IPS-15b (cell line): ENCODE measurements at regions not wholly inside any gene's neighbourhood (a gene's known extent, or its start where the extent isn't known, plus 50 kb on each side); places are given as distances from the start of the nearest gene placed in this dataset.

Experiments used
- H3K27me3 ChIP-seq: one replicate; pipeline ENCODE4 v1.6.1; 2013; ENCODE audit warnings: low read length; ENCODE audit not compliant: control insufficient read depth, insufficient read depth
- H3K36me3 ChIP-seq: one replicate; pipeline ENCODE4 v1.6.1; 2013; ENCODE audit warnings: low read length; ENCODE audit not compliant: control insufficient read depth, insufficient read depth
- H3K4me1 ChIP-seq: one replicate; pipeline ENCODE4 v1.6.1; 2013; ENCODE audit warnings: mild to moderate bottlenecking, low read length; ENCODE audit not compliant: control insufficient read depth, insufficient read depth
- H3K4me3 ChIP-seq: one replicate; pipeline ENCODE4 v1.5.1; 2013; ENCODE audit warnings: low read depth, low read length
- H3K9ac ChIP-seq: one replicate; pipeline ENCODE4 v1.6.1; 2013; ENCODE audit warnings: low read depth, mild to moderate bottlenecking, low read length
- H3K9me3 ChIP-seq: one replicate; pipeline ENCODE4 v1.6.1; 2013; ENCODE audit warnings: mild to moderate bottlenecking, low read length; ENCODE audit not compliant: control insufficient read depth, insufficient read depth

DNA sequence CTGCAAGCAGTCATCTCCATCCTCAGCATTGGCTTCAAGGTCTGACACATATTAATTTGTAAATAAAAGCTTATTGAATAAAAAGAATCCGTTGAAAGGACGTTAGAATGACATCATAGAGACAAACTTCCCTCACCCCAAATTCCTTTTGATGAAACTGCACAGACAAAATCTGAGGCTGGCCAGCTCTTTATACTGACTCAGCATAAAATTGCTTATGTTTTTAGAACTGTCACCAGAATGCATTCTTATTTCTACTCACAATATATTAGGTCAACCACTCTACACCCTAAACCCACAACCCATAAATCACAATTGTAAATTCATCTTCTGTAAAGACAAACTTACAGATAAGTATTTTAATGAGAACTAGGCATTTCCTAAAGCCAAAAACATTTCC, 359.2 kb upstream of the TEX13C start:
- no peaks in the 10 kb centered on the region for H3K9me3 ChIP-seq
- no peaks in the 10 kb centered on the region for H3K27me3 ChIP-seq
- no peak overlapping the region for H3K4me3 ChIP-seq
- no peaks in the 10 kb centered on the region for H3K36me3 ChIP-seq
- no peak overlapping the region for H3K9ac ChIP-seq
- no peaks in the 10 kb centered on the region for H3K4me1 ChIP-seq

DNA sequence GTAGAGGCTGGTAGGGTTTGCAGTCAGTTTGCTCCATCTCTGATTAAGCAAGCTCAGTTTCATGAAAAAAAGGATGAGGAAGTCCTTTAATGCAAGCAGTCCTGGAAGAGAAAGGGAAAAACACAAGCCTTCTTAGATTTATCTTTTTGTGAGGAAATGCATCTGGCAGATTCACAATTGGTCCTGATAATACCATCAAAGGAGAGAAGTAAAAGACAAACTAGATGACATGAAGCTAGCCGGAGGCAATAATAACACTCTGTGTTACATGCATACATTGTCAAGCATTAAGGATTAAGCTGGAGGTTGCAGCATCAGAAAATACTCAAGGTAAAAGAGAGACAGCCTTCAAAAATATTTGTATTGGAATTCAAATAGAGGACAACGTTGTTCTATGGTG, 356.0 kb upstream of the TEX13C start, which contains the start of gene TENM1:
Gene TENM1 (minus strand): TSS at position 101 of the 400 bp plus-strand sequence.
- Histone ChIP-seq H3K4me3 (no peak within 1 kb of the TSS), H3K4me1 (no peaks in the 10 kb centered on the region), H3K27me3 (no peaks in the 10 kb centered on the region), H3K9me3 (no peaks in the 10 kb centered on the region), H3K36me3 (no peaks in the 10 kb centered on the region), H3K9ac (no peak within 1 kb of the TSS)

DNA sequence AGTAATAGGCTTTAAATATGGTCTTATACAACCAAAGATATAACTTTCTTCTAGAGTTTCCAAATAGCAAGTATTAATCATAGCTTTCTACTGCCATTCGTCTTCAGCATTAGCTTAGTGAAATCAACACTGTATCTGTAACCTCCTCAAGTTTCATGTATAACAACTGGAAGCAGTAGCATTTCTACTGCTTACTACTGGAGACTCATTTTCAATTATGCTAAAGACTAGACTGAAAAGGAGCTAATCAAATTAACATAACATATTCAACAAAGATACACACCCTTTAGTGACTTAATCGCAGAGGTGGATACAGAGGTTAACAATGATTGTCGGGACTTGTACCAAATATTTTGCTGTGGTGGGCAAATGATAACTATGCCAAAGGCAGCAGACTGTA, 344.2 kb upstream of the TEX13C start:
- no peaks in the 10 kb centered on the region for H3K27me3 ChIP-seq
- no peak overlapping the region for H3K9ac ChIP-seq
- H3K9me3 ChIP-seq, result no peaks in the 10 kb centered on the region
- H3K36me3 ChIP-seq, result no peaks in the 10 kb centered on the region
- no peak overlapping the region for H3K4me3 ChIP-seq
- H3K4me1 ChIP-seq, result no peaks in the 10 kb centered on the region

DNA sequence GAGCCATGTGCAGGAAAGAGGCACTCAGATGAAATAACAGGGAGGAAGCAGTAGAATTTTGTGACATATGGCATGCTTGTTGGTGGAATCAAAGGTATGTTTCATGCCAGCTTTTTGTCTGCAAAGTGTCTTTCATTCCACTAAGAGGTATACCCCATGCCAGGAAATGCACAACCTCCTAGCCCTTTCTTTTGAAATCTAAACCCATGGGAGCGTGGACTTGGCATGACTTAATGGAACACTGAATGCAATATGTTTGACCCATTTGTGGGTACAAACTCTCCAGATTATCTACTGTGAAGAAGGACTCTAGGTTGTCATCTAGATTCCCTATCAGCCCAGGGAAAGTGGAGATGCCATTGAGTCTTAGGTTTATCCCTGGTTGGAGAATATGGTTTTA, 338.3 kb upstream of the TEX13C start:
- H3K4me3 ChIP-seq, result no peak overlapping the region
- H3K36me3 ChIP-seq, result no peaks in the 10 kb centered on the region
- no peak overlapping the region for H3K9ac ChIP-seq
- H3K4me1 ChIP-seq, result no peaks in the 10 kb centered on the region
- no peaks in the 10 kb centered on the region for H3K27me3 ChIP-seq
- no peaks in the 10 kb centered on the region for H3K9me3 ChIP-seq

DNA sequence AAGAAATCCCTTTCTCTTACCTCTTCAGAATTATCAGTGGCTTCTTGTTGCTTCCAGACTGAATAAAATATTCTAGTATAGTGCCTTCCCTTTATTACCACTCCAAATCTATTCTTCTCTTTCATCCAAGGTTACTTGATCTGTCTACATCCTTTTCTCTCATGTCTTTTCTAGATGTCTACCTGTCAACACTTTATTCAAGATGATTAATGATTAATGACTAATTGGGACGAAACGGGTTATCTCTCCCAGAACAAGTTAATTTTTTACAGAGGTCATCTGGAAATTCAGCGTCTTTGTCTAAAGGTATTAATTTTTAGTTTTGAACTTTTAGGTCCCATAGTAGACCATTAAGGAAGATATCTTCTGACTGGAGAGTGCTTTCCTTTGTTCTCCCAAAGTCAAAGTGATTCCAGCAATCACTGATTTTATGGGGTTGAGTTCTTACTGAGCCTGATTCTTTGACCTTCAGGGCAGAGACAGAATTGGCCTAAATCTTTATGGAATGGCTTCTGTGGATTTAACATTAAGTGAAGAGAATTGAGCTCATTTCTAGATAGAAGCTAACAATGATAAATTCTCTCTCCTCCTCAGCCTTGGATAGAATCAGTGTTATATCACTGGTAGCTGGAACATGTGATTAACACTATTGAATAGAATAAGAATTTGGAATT, 335.4 kb upstream of the TEX13C start:
- H3K9me3 ChIP-seq, result no peaks in the 10 kb centered on the region
- H3K27me3 ChIP-seq, result no peaks in the 10 kb centered on the region
- no peaks in the 10 kb centered on the region for H3K36me3 ChIP-seq
- no peak overlapping the region for H3K9ac ChIP-seq
- no peaks in the 10 kb centered on the region for H3K4me1 ChIP-seq
- no peak overlapping the region for H3K4me3 ChIP-seq

DNA sequence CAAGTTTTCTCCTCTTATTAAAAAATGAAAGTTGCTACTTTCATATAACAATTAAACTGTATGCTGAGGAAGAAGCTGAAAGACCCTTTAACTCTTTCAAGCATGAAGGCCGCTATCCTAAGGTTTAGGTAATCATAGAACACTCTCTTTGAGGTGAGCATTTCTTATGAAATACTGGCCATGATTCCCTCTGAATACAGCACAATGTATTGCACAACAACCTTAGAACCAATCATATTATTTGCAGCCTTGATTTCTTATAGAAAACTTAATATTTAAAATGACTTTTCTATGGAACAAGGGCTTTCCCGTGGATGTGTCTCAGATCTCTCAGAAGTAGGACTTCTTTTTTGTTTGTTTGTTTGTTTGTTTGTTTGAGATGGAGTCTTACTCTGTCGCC, 333.4 kb upstream of the TEX13C start:
- H3K9ac ChIP-seq, result no peak overlapping the region
- H3K4me3 ChIP-seq, result no peak overlapping the region
- H3K27me3 ChIP-seq, result no peaks in the 10 kb centered on the region
- H3K36me3 ChIP-seq, result no peaks in the 10 kb centered on the region
- H3K9me3 ChIP-seq, result no peaks in the 10 kb centered on the region
- H3K4me1 ChIP-seq, result no peaks in the 10 kb centered on the region

DNA sequence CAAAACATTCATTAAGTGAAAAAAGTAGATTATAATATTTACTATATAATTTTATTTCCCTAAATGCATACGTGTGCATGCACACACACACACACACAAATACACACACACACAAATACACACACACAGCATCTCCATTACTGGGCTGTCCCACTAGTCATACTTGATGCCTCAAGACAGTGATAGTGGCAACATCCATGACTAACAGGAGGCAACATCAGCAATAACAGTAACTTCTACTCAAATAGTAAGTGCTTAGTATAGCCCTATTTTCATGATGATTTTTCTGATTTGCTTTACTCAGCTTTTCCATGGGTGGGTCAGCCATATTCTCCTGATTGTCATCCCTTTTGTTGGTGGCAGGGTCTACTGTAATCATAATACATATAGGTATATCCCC, 325.9 kb upstream of the TEX13C start:
- H3K4me3 ChIP-seq, result no peak overlapping the region
- H3K4me1 ChIP-seq, result no peaks in the 10 kb centered on the region
- H3K27me3 ChIP-seq, result no peaks in the 10 kb centered on the region
- no peaks in the 10 kb centered on the region for H3K36me3 ChIP-seq
- H3K9ac ChIP-seq, result no peak overlapping the region
- no peaks in the 10 kb centered on the region for H3K9me3 ChIP-seq

DNA sequence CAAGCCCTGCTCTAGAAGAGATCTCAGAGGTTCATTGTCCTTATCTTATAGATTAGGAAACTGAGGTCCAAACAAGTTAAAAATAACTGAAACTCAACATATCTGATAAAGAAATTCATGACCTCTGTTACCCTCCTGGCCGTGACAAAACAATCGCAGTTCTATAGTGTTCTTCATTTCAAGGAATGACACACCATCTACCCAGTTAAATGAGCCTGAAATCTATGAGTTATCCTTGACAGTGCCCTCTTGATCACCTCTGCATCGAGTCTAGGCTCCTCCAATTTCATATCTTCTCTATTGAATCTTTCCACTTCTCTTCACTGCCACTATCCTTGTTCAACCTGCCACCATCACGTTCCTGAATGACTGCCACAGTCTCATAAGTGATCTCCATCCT, 325.3 kb upstream of the TEX13C start:
- Histone ChIP-seq H3K36me3 (no peaks in the 10 kb centered on the region), H3K9me3 (no peaks in the 10 kb centered on the region), H3K27me3 (no peaks in the 10 kb centered on the region), H3K9ac (no peak overlapping the region), H3K4me3 (no peak overlapping the region), H3K4me1 (peaks cover under 1% of the 10 kb centered on the region)

DNA sequence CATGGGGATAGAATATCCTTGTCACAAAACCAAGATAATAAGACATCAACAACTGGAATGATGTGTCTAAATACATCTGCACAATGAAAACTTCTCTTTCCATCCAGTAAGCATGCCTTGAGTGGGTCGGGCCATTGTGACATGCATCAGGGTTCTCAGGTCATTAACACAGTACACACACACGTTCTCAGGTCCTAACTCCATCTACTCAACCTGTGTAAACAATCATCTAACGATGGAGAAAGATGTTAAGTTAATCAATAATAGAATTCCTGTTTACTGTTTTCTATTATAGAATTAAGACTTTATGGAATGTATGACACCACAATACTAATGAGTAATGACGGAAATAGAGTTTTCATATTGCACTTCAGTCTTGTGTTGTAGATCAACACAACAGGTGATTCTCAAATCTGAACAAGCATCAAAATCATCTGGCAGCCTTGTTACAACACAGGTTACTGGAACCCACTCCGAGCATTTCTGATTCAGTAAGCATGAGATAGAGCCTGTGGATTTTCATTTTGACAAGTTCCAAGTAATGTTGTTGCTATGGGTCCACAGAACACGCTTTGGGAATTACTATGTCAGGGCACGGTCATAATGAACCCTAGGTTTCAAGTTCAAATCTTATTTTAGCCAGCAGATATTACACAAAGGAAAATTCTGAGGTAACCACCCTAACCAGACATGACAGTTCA, 315.8 kb upstream of the TEX13C start:
- Histone ChIP-seq H3K4me1 (peaks cover 5% of the 10 kb centered on the region), H3K36me3 (no peaks in the 10 kb centered on the region), H3K27me3 (no peaks in the 10 kb centered on the region)

DNA sequence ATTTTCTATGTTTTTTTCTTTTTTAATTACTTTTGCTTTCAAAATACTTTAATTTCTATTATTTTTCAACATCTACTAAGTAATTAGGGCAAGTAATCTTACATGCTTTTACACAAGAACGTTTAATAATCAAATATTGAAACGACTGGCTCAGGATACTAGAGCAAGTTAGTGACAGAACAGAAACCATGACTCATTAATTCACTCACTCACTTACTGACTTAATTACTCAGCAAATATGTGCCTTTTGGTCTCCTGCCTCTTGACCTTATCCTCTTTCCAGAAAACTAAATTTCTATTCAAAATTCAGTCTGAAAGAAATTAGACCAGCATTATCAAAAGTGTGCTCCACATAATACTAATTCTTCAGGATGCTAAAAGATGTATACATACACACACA, 314.9 kb upstream of the TEX13C start:
- Histone ChIP-seq H3K9ac (no peak overlapping the region), H3K36me3 (no peaks in the 10 kb centered on the region), H3K4me1 (peaks cover under 1% of the 10 kb centered on the region), H3K9me3 (no peaks in the 10 kb centered on the region), H3K4me3 (no peak overlapping the region), H3K27me3 (no peaks in the 10 kb centered on the region)

More for the DNA sequence above, 315.8 kb upstream of the TEX13C start:
- Histone ChIP-seq H3K9me3 (no peaks in the 10 kb centered on the region), H3K4me3 (no peak overlapping the region), H3K9ac (no peak overlapping the region)

DNA sequence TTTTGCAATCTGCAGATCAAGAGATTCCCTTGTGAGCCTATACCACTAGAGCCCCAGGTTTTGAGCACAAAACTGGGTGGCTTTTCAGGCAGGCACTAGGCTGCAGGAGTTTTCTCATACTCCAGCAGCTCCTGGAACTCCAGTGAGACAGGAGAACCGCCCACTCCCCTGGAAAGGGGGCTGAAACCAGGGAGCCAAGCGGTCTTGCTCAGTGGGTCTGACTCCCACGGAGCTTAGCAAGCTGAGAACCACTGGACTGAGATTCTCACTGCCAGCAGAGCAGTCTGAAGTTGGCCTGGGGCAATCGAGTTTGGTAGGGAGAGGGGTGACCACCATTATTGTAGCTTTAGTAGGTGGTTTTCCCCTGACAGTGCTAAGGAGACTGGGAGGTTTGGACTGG, 313.8 kb upstream of the TEX13C start:
- H3K27me3 ChIP-seq, result no peaks in the 10 kb centered on the region
- no peaks in the 10 kb centered on the region for H3K4me1 ChIP-seq
- H3K9ac ChIP-seq, result no peak overlapping the region
- H3K36me3 ChIP-seq, result no peaks in the 10 kb centered on the region
- H3K4me3 ChIP-seq, result no peak overlapping the region
- no peaks in the 10 kb centered on the region for H3K9me3 ChIP-seq

DNA sequence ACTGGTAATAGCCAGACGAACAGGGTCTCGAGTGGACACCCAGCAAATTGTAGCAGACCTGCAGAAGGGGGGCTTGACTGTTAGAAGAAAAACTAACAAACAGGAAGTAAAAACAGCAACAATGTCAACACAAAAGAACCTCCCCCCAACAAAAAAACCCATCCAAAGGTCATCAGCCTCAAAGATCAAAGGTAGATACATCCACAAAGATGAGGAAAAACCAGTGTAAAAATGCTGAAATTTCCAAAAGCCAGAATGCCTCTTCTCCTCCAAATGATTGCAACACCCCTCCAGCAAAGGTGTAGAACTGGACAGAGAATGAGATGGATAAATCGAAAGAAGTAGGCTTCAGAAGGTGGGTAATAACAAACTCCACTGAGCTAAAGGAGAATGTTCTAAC, 313.0 kb upstream of the TEX13C start:
- H3K27me3 ChIP-seq, result no peaks in the 10 kb centered on the region
- H3K4me3 ChIP-seq, result no peak overlapping the region
- H3K9ac ChIP-seq, result no peak overlapping the region
- no peaks in the 10 kb centered on the region for H3K36me3 ChIP-seq
- no peaks in the 10 kb centered on the region for H3K4me1 ChIP-seq
- no peaks in the 10 kb centered on the region for H3K9me3 ChIP-seq
